IMR-90 (cell line): ENCODE measurements at regions not wholly inside any gene's neighbourhood (a gene's known extent, or its start where the extent isn't known, plus 50 kb on each side); places are given as distances from the start of the nearest gene placed in this dataset.

ENCODE experiments used
- ATAC-seq: fragments of 200-7000 bp; cut with Tn5 transposase; 2 replicates; pipeline ENCODE4 v1.9.1; 2020; ENCODE audit warnings: low read depth, mild to moderate bottlenecking, moderate library complexity
- BruUV-seq: library from RNA; stranded (reverse); fragments of 400-500 nt; replicated peaks from 2 replicates; lab custom pipeline; 2021; lab: Mats Ljungman, UMichigan
- CTCF ChIA-PET: fragments of 300-600 bp; formaldehyde crosslinking; extraction: SDS; loops from one replicate; lab custom pipeline; 2021; ENCODE audit warnings: antibody characterized with exemption; lab: Yijun Ruan, JAX
- POLR2A ChIA-PET: fragments of 300-600 bp; sonication (Branson Sonifier 250); formaldehyde crosslinking; loops from one replicate; lab custom pipeline; 2022; ENCODE audit warnings: antibody characterized with exemption; ENCODE audit not compliant: unreplicated experiment; lab: Charles Lee
- DNase-seq: peaks from one replicate; pipeline ENCODE4 v3.0.0; 2013
- H2AFZ ChIP-seq: replicated peaks from 2 replicates; pipeline ENCODE3; 2013; ENCODE audit warnings: low read length, mild to moderate bottlenecking; ENCODE audit not compliant: poor library complexity
- H2AK5ac ChIP-seq: 2 replicates; pipeline ENCODE4 v1.6.1; 2013; ENCODE audit warnings: low read depth, low read length, inconsistent platforms
- H2AK9ac ChIP-seq: replicated peaks from 2 replicates; pipeline ENCODE3; 2013; ENCODE audit warnings: mild to moderate bottlenecking, low read depth, low read length, moderate library complexity; ENCODE audit not compliant: poor library complexity
- H2BK120ac ChIP-seq: 2 replicates; pipeline ENCODE4 v1.6.1; 2013; ENCODE audit warnings: low read depth, low read length, inconsistent platforms
- H2BK15ac ChIP-seq: 3 replicates; pipeline ENCODE4 v1.6.1; 2013; ENCODE audit warnings: low read depth, low read length, inconsistent platforms
- H2BK20ac ChIP-seq: 2 replicates; pipeline ENCODE4 v1.6.1; 2013; ENCODE audit warnings: low read depth, mild to moderate bottlenecking, inconsistent platforms, low read length, moderate library complexity
- H2BK5ac ChIP-seq: 2 replicates; pipeline ENCODE4 v1.6.1; 2013; ENCODE audit warnings: mild to moderate bottlenecking, low read depth, low read length, inconsistent platforms; ENCODE audit not compliant: poor library complexity, severe bottlenecking
- H3K14ac ChIP-seq: replicated peaks from 2 replicates; pipeline ENCODE4 v1.6.1; 2013; ENCODE audit warnings: low read depth, low read length, inconsistent platforms
- H3K18ac ChIP-seq: 2 replicates; pipeline ENCODE4 v1.6.1; 2013; ENCODE audit warnings: low read depth, low read length, control low read depth
- H3K23ac ChIP-seq: 2 replicates; pipeline ENCODE4 v1.6.1; 2013; ENCODE audit warnings: low read depth, low read length, inconsistent platforms
- H3K27ac ChIP-seq: 2 replicates; pipeline ENCODE4 v1.5.1; 2013; ENCODE audit warnings: mild to moderate bottlenecking, control low read depth, low read length; ENCODE audit not compliant: insufficient read depth
- H3K27me3 ChIP-seq: 2 replicates; pipeline ENCODE4 v1.6.1; 2013; ENCODE audit warnings: low read length; ENCODE audit not compliant: control insufficient read depth, insufficient read depth
- H3K36me3 ChIP-seq: 2 replicates; pipeline ENCODE4 v1.6.1; 2013; ENCODE audit warnings: low read length, mixed read lengths; ENCODE audit not compliant: control insufficient read depth, insufficient read depth
- H3K4ac ChIP-seq: 2 replicates; pipeline ENCODE4 v1.6.1; 2013; ENCODE audit warnings: low read depth, low read length, inconsistent platforms
- H3K4me1 ChIP-seq: 2 replicates; pipeline ENCODE4 v1.6.1; 2013; ENCODE audit warnings: low read length, mixed read lengths; ENCODE audit not compliant: control insufficient read depth, insufficient read depth
- H3K4me2 ChIP-seq: 2 replicates; pipeline ENCODE4 v1.6.1; 2013; ENCODE audit warnings: low read depth, mild to moderate bottlenecking, control low read depth, low read length, moderate library complexity
- H3K4me3 ChIP-seq: 2 replicates; pipeline ENCODE4 v1.5.1; 2013; ENCODE audit warnings: low read depth, mild to moderate bottlenecking, control low read depth, low read length, moderate library complexity; ENCODE audit not compliant: insufficient read depth
- H3K56ac ChIP-seq: 2 replicates; pipeline ENCODE4 v1.6.1; 2013; ENCODE audit warnings: low read length, inconsistent platforms; ENCODE audit not compliant: insufficient read depth; ENCODE audit errors: extremely low read depth
- H3K79me1 ChIP-seq, 2 experiments: 2 replicates each; pipeline ENCODE4 v1.6.1; 2013; ENCODE audit warnings: low read length in 2 of 2, inconsistent platforms in 1 of 2, low read depth in 1 of 2
- H3K9ac ChIP-seq: 2 replicates; pipeline ENCODE4 v1.6.1; 2013; ENCODE audit warnings: low read depth, low read length, control low read depth
- H3K9me1 ChIP-seq: 2 replicates; pipeline ENCODE4 v1.6.1; 2013; ENCODE audit warnings: low read length, inconsistent platforms; ENCODE audit not compliant: insufficient read depth
- H3K9me3 ChIP-seq: 2 replicates; pipeline ENCODE4 v1.6.1; 2013; ENCODE audit warnings: low read length; ENCODE audit not compliant: control insufficient read depth, insufficient read depth
- H4K20me1 ChIP-seq: 2 replicates; pipeline ENCODE4 v1.6.1; 2013; ENCODE audit warnings: low read length, inconsistent platforms; ENCODE audit not compliant: insufficient read depth
- H4K5ac ChIP-seq: 2 replicates; pipeline ENCODE4 v1.6.1; 2013; ENCODE audit warnings: mild to moderate bottlenecking, low read depth, low read length, control low read depth
- H4K8ac ChIP-seq, 2 experiments: 2 replicates each; pipeline ENCODE4 v1.6.1; 2013; ENCODE audit warnings: low read depth in 2 of 2, low read length in 2 of 2, control low read depth in 1 of 2, inconsistent platforms in 1 of 2
- H4K91ac ChIP-seq: 2 replicates; pipeline ENCODE4 v1.6.1; 2013; ENCODE audit warnings: low read depth, low read length, inconsistent platforms; ENCODE audit not compliant: insufficient read depth
- CEBPB ChIP-seq: IDR thresholded peaks from 2 replicates; pipeline ENCODE4 v1.6.1; 2012; ENCODE audit warnings: low read depth, low read length, improper control_type of control experiment
- CHD1 ChIP-seq: IDR thresholded peaks from 2 replicates; pipeline ENCODE4 v1.6.1; 2012; ENCODE audit warnings: low read depth, low read length, improper control_type of control experiment
- FOS ChIP-seq: fragments of 150-350 bp; IDR thresholded peaks from 2 replicates; pipeline ENCODE4 v1.6.1; 2016; ENCODE audit warnings: low read depth, low read length
- MAZ ChIP-seq: IDR thresholded peaks from 2 replicates; pipeline ENCODE4 v1.6.1; 2012; ENCODE audit warnings: low read depth, mild to moderate bottlenecking, low read length, improper control_type of control experiment, moderate library complexity, borderline replicate concordance
- MXI1 ChIP-seq: IDR thresholded peaks from 2 replicates; pipeline ENCODE4 v1.6.1; 2012; ENCODE audit warnings: low read depth, mild to moderate bottlenecking, low read length, moderate library complexity, borderline replicate concordance
- NFE2L2 ChIP-seq: fragments of 150-350 bp; IDR thresholded peaks from 2 replicates; pipeline ENCODE4 v1.6.1; 2016; ENCODE audit warnings: low read depth, mild to moderate bottlenecking, low read length
- POLR2A ChIP-seq: IDR thresholded peaks from 2 replicates; pipeline ENCODE4 v1.6.1; 2012; ENCODE audit warnings: mild to moderate bottlenecking, low read depth, low read length
- RFX5 ChIP-seq: IDR thresholded peaks from 2 replicates; pipeline ENCODE4 v1.8.0; 2012; ENCODE audit warnings: low read depth, mild to moderate bottlenecking, low read length, moderate library complexity
- WGBS, 2 experiments: methylation state at CpG; one replicate each; pipeline versions ENCODE4 v1.1.5 to v1.1.7; 2013; ENCODE audit warnings: missing lambda C conversion rate in 2 of 2; ENCODE audit not compliant: insufficient read length in 1 of 2; ENCODE audit errors: extremely low coverage in 2 of 2; 5-methylcytosine and 5-hydroxymethylcytosine counted together
- dilution Hi-C: fragments of 300-500 bp; cut with HindIII; formaldehyde crosslinking; loops from one replicate; pipeline ENCODE4 v1.14.3; 2018; ENCODE audit warnings: low sequenced_read_pairs; ENCODE audit not compliant: unreplicated experiment
- in situ Hi-C: fragments of 300-500 bp; cut with MboI; formaldehyde crosslinking; loops from 3 replicates; pipeline ENCODE4 v1.14.3; 2019; ENCODE audit warnings: low sequenced_read_pairs, inconsistent platforms, mixed read lengths
- intact Hi-C: fragments of 100-400 bp; cut with micrococcal nuclease; formaldehyde crosslinking; loops from 2 replicates; pipeline ENCODE4 v1.10.0; 2022

DNA sequence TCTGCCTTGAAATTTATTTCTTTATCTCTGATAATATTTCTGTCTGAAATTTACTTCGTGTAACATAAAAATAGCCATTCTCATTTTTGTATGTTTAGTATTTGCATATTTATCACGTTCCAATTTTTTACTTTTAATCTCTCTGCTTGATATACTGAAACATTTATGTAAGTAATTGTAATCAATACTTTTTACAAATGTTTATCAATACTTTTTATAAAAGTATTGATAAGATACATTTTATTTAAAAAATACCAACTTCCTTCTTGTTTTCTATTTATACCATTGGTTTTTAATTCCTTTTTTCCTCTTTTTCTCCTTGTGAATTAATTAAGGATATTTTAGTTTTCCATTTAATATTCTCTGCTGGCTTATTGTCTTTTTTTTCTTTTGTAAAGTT is 60.3 kb upstream of the TBL1XR1 start:
- Histone ChIP-seq H2BK5ac (no peak overlapping the region), H3K4me2 (no peak overlapping the region), H3K27me3 (no peaks in the 10 kb centered on the region), H3K27ac (no peak overlapping the region), H3K56ac (no peak overlapping the region), H3K18ac (no peak overlapping the region), H3K9ac (no peak overlapping the region), H2AFZ (no peak overlapping the region), H2BK20ac (no peak overlapping the region), H4K5ac (no peak overlapping the region), H4K8ac (no peak overlapping the region), H2BK15ac (no peak overlapping the region), H3K9me1 (no peaks in the 10 kb centered on the region), H3K4ac (no peak overlapping the region), H4K91ac (no peak overlapping the region), H3K14ac (no peak overlapping the region), H3K4me1 (no peaks in the 10 kb centered on the region), H3K9me3 (no peaks in the 10 kb centered on the region), H3K4me3 (no peak overlapping the region), H3K36me3 (no peaks in the 10 kb centered on the region), H3K23ac (no peak overlapping the region), H4K20me1 (no peaks in the 10 kb centered on the region), H3K79me1 (no peaks in the 10 kb centered on the region), H2BK120ac (no peak overlapping the region), H2AK9ac (no peak overlapping the region), H2AK5ac (no peak overlapping the region)
- DNase-seq (no peak), ATAC-seq (no peak)
- ChIA-PET POLR2A (no interaction called here), CTCF (interaction anchor here (0.6 kb wide), 1 partner anchor 231 kb away, joined by 3 read pairs; no protein-coding TSS in a partner anchor)
- in situ Hi-C loops: no loop called here
- WGBS, 2 experiments: no CpG with 5 or more reads among the region's 2 CpGs
- intact Hi-C loops: no loop called here
- dilution Hi-C loops: no loop called here
- BruUV-seq: no TSS peak
- no peak for TF ChIP-seq NFE2L2
- no peak for TF ChIP-seq MAZ
- TF ChIP-seq POLR2A: no peak
- TF ChIP-seq CEBPB: no peak
- no peak for TF ChIP-seq RFX5
- no peak for TF ChIP-seq CHD1
- no peak for TF ChIP-seq FOS
- TF ChIP-seq MXI1: no peak
